Head of caudate nucleus (tissue), 42 donors: ENCODE measurements at regions not wholly inside any gene's neighbourhood (a gene's known extent, or its start where the extent isn't known, plus 50 kb on each side); places are given as distances from the start of the nearest gene placed in this dataset.
"Not testable (repeated sequence)": the region's sequence is repeated elsewhere in the genome, so short reads cannot be mapped to it uniquely, and the experiment has no call there.

Experiments
- DNase-seq, 42 donors: peaks; one replicate each; pipeline versions ENCODE4 v3.0.0 to v3.0.0-alpha.2; 2020 to 2021; ENCODE audit warnings: mixed read lengths in 7 of 42
- intact Hi-C: fragments of 100-400 bp; cut with DNase I; formaldehyde crosslinking; loops from one replicate; pipeline ENCODE4 v1.15.0; 2022

DNA sequence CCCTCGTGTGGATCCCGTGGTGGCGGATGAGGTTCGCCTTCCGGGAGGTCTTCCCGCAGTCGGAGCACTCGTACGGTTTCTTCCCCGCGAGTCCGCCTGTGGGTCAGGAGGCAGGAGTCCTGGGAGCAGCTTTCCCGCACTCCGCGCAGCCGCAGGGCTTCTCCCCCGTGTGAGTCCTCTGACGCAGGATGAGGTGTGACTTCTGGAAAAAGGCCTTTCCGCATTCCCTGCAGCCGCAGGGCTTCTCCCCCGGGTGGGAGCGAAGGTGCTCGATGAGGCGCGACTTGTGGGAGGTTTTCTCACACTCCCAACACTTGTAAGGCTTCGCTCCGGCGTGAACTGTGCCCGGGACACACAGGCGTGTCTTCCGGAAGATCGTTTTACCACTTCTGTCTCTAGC, 68.8 kb upstream of the WIPI2 start:
- DNase-seq, intact Hi-C loops: not testable (repeated sequence)

DNA sequence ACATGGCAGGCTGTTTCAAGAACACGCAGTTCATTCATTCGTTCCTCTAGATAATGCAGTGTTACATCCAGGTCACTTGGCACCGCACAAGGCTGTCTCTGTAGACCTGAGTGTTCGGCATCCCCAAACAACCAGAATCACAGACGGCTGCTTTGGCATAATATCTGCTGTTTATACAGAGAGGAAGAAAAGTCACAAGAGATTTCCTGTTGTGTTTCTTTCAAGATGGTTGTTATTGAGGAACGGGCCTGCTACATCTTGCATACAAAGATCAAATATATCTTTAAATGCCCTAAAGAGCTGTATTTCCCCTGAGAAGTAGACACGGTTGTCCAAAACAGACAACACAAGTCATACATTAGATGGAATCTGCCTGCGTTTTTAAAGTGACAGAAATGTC, 58.8 kb upstream of the WIPI2 start:
- intact Hi-C loops, DNase-seq: not testable (repeated sequence)

DNA sequence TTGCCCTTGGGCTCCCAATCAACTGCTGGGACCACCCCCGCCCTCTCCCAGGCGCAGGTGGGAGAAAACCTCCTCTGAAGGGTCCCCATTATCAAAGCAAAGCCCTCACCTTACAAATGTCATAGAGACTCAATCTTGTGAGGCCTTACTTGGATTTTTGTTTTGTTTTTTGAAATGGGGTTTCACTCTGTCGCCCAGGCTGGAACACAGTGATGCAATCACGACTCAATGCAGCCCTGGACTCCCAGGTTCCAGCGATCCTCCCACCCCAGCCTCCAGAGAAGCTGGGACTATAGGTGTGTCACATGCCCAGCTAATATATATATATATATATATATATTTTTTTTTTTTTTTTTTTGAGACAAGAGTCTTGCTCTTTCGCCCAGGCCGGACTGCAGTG, 57.5 kb upstream of the WIPI2 start:
- intact Hi-C loops: no loop called here
- DNase-seq: no peak

DNA sequence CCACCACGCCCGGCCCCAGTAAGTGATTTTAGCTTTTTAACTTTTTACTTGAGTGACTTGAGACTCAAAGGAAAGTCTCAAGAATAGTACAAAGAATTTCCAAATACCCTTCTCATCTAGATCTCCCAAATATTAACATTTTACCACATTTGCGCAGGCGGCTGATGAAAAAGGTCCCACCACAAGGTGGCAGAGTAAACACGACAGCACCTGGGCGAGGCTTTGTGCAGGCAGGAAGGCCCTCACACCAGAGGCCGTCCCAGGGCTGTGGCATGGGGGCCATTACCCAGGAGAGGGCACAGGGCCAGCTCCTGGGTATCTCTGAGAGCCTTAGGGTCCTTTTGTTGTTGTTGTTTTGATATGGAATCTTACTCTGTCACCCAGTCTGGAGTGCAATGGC, 50.0 kb upstream of the WIPI2 start:
- DNase-seq: peak in 37 of 42 donors; percentile 4 to 69 (median 41)
- intact Hi-C loops: no loop called here
